ENCODE measurements at regions not wholly inside any gene's neighbourhood (a gene's known extent, or its start where the extent isn't known, plus 50 kb on each side); places are given as distances from the start of the nearest gene placed in this dataset.

DNA sequence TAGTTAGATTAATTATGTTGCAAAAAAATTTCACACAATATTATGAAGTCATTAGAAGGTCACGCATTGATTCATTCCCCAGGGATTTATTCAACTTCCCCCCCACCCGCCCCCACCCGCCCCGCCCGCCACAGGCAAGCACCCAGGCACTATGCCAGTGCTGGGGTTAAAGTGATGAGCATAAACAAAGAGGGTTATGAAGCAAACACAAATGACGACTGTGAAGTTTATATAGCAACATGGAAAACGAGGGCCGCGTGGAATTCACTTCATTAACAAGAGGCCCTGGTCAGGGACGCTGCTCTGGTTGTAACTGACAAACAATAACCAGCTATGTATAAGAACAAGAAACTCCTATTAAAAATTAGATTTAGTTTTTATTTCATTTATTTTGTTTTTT, 656.5 kb upstream of the COBL start:
- no peaks in the 10 kb centered on the region for H3K36me3 ChIP-seq
- no peak overlapping the region for H3K4me2 ChIP-seq
- peaks cover 7% of the 10 kb centered on the region for H3K4me1 ChIP-seq
- H2AFZ ChIP-seq (replicated peaks) = no peak overlapping the region
- Mint-ChIP-seq H3K9me3 (peaks cover 7% of the 10 kb centered on the region), H3K4me1 (no peaks in the 10 kb centered on the region), H3K27me3 (ENCODE audit: insufficient read depth, low read depth) (no peaks in the 10 kb centered on the region), H3K27ac (no peak overlapping the region), H3K36me3 (no peaks in the 10 kb centered on the region), H3K4me3 (no peak overlapping the region)
- H3K9me3 ChIP-seq (ENCODE audit: low read depth) = no peaks in the 10 kb centered on the region
- H3K4me3 ChIP-seq = no peak overlapping the region
- TF ChIP-seq EZH2phosphoT487 (IDR thresholded peaks at IDR 0.05) (no peak), EZH2 (IDR thresholded peaks at IDR 0.05) (no peak), CTCF (IDR thresholded peaks at IDR 0.05) (no peak)
- no peaks in the 10 kb centered on the region for H3K27me3 ChIP-seq
- no peak overlapping the region for H3K27ac ChIP-seq
- no peaks in the 10 kb centered on the region for H3F3A ChIP-seq (ENCODE audit: low read depth)
- no peak for DNase-seq (ENCODE audit: low spot score)
- H4K20me1 ChIP-seq (ENCODE audit: low read depth) = no peaks in the 10 kb centered on the region
- H3K79me2 ChIP-seq (ENCODE audit: low read depth) = no peaks in the 10 kb centered on the region
- H3K9ac ChIP-seq = no peak overlapping the region

DNA sequence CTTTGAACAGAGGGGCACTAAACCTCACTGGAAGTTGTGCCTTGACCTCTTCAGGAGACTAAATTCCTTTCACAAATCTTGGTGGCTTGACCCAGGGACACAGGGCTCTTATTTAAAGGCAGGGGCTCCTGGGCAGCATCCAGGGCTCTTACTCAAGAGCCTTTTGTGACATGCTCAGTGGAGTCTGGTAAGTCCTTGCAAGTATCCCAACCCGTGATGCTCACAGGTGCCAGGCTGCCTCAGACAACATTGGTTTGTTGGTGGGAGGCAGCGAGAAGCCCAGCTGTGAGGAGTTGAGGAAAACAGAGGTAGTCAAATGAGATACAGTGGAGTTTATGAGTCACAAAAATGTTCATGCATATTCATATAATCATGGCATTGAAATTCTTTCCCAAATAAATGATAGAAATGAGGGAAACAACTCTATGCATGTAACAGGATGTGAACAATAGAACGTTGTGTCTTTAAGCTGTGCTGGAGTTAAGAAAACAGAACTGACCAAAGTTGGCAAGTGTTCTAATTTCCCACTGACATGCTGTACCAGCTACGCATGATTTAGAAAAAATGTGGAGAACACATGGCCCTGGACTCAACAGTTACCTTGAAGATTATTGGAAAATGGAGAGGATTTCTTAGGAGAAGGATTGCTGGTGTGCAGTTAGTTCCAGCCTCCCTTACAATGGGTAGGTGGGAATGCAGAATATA, 654.5 kb upstream of the COBL start:
- Mint-ChIP-seq H3K4me1 (no peaks in the 10 kb centered on the region), H3K9me3 (peaks cover 11% of the 10 kb centered on the region), H3K36me3 (no peaks in the 10 kb centered on the region), H3K27ac (no peak overlapping the region), H3K4me3 (no peak overlapping the region), H3K27me3 (ENCODE audit: insufficient read depth, low read depth) (no peaks in the 10 kb centered on the region)
- H3K36me3 ChIP-seq = no peaks in the 10 kb centered on the region
- H2AFZ ChIP-seq (replicated peaks) = no peak overlapping the region
- H3K79me2 ChIP-seq (ENCODE audit: low read depth) = no peaks in the 10 kb centered on the region
- H3K4me1 ChIP-seq = peaks cover 8% of the 10 kb centered on the region
- no peak overlapping the region for H3K4me2 ChIP-seq
- no peak overlapping the region for H3K4me3 ChIP-seq
- no peak for DNase-seq (ENCODE audit: low spot score)
- no peak overlapping the region for H3K27ac ChIP-seq
- TF ChIP-seq EZH2 (IDR thresholded peaks at IDR 0.05) (no peak), EZH2phosphoT487 (IDR thresholded peaks at IDR 0.05) (no peak), CTCF (IDR thresholded peaks at IDR 0.05) (no peak)
- no peaks in the 10 kb centered on the region for H3K27me3 ChIP-seq
- no peak overlapping the region for H3K9ac ChIP-seq
- no peaks in the 10 kb centered on the region for H3K9me3 ChIP-seq (ENCODE audit: low read depth)
- no peaks in the 10 kb centered on the region for H4K20me1 ChIP-seq (ENCODE audit: low read depth)
- H3F3A ChIP-seq (ENCODE audit: low read depth) = no peaks in the 10 kb centered on the region

DNA sequence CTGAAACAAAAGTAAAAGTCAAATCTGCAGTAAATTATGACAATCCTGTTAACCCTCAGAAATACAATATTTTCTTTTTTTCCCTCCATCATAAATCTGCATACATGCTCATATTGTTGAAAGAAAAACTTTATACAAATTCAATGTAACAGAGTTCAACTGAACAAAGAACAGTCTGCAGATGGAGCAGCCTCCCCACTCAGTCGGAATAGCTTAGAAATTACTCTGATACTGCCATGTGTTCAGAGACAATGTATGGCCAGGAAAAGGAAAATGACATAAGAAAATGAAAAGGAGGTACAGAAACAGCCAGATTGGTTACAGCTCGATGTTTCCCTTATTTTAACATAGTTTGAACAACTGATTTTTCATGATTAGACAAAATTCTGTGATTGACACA, 651.9 kb upstream of the COBL start:
- peaks cover 5% of the 10 kb centered on the region for H3K4me1 ChIP-seq
- H3K4me3 ChIP-seq = no peak overlapping the region

More for the DNA sequence above, 651.9 kb upstream of the COBL start:
- H3K36me3 Mint-ChIP-seq = no peaks in the 10 kb centered on the region
- Histone ChIP-seq H3F3A (ENCODE audit: low read depth) (no peaks in the 10 kb centered on the region), H3K9ac (no peak overlapping the region), H3K27ac (no peak overlapping the region), H3K36me3 (no peaks in the 10 kb centered on the region), H4K20me1 (ENCODE audit: low read depth) (no peaks in the 10 kb centered on the region), H3K4me2 (no peak overlapping the region), H2AFZ (replicated peaks) (peak overlapping the region; percentile 45), H3K9me3 (ENCODE audit: low read depth) (no peaks in the 10 kb centered on the region), H3K79me2 (ENCODE audit: low read depth) (no peaks in the 10 kb centered on the region), H3K27me3 (no peaks in the 10 kb centered on the region)
- H3K4me1 Mint-ChIP-seq = no peaks in the 10 kb centered on the region
- no peak for TF ChIP-seq CTCF (IDR thresholded peaks at IDR 0.05)
- H3K9me3 Mint-ChIP-seq = peaks cover 17% of the 10 kb centered on the region
- H3K27me3 Mint-ChIP-seq (ENCODE audit: insufficient read depth, low read depth) = no peaks in the 10 kb centered on the region
- no peak overlapping the region for H3K27ac Mint-ChIP-seq
- no peak overlapping the region for H3K4me3 Mint-ChIP-seq
- no peak for DNase-seq (ENCODE audit: low spot score)

All from neural progenitor cell (in vitro differentiated cells).